ENCODE measurements at regions not wholly inside any gene's neighbourhood (a gene's known extent, or its start where the extent isn't known, plus 50 kb on each side); places are given as distances from the start of the nearest gene placed in this dataset.

DNA sequence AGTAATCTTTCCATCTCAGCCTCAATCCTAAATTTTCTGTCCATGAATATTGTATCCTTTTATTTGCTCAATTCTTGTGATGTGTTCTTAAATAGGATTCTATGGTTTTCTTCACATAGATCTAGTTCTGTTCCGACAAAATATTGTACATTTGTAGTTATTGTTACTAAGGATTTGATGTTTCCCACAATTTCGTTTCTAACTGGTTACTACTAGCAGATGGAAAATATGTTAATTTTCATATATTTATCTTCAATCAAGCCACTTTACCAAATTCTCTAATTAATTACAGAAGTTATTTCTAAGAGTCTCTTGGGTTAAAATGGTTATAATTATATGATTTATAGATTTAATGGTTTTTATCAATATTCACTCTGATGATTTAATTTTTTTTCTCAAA is 60.3 kb downstream of the SEC61B start:
- TF ChIP-seq, protein P1, sequence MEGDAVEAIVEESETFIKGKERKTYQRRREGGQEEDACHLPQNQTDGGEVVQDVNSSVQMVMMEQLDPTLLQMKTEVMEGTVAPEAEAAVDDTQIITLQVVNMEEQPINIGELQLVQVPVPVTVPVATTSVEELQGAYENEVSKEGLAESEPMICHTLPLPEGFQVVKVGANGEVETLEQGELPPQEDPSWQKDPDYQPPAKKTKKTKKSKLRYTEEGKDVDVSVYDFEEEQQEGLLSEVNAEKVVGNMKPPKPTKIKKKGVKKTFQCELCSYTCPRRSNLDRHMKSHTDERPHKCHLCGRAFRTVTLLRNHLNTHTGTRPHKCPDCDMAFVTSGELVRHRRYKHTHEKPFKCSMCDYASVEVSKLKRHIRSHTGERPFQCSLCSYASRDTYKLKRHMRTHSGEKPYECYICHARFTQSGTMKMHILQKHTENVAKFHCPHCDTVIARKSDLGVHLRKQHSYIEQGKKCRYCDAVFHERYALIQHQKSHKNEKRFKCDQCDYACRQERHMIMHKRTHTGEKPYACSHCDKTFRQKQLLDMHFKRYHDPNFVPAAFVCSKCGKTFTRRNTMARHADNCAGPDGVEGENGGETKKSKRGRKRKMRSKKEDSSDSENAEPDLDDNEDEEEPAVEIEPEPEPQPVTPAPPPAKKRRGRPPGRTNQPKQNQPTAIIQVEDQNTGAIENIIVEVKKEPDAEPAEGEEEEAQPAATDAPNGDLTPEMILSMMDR (IDR thresholded peaks at IDR 0.05; ENCODE audit: borderline replicate concordance, extremely low read depth, insufficient read depth) = no peak
- FAIRE-seq (no peak), DNase-seq (no peak)
- no peaks in the 10 kb centered on the region for H3K27me3 ChIP-seq (ENCODE audit: control insufficient read depth, insufficient read depth, low read length)
- no peak overlapping the region for H3K27ac ChIP-seq (ENCODE audit: low read depth in 2 of 2, low read length in 2 of 2)
- H3K4me3 ChIP-seq (ENCODE audit: low read length in 3 of 3) = no peak overlapping the region
- no peaks in the 10 kb centered on the region for H3K4me1 ChIP-seq (ENCODE audit: control insufficient read depth in 2 of 3, insufficient read depth in 2 of 3, low read depth in 1 of 3, low read length in 3 of 3)
- H3K36me3 ChIP-seq (ENCODE audit: control insufficient read depth in 2 of 3, insufficient read depth in 3 of 3, low read length in 3 of 3) = no peaks in the 10 kb centered on the region
- H3K9me3 ChIP-seq (ENCODE audit: control insufficient read depth in 2 of 3, insufficient read depth in 1 of 3, low read length in 3 of 3) = no peaks in the 10 kb centered on the region
- intact Hi-C loops (cut with DNase I) = no loop called here
- no peak overlapping the region for H3K9ac ChIP-seq (ENCODE audit: low read length in 3 of 3)

DNA sequence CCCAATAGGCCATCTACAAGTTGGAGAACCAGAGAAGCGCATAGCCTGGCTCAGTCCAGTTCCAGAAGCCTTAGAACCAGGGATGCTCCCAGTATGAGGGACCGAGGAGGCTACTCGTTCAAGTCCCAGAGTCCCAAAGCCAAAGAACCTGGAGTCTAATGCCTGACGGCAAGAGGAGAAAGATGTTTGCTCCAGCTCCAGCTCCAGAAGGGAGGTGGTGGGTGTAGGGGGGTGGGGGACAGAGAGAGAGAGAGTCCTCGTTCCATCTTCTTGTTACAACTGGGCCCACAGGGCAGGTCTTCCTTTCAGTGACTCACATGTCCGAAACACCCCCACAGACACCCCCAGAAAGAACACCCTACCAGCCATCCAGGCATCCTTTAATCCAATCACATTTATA is 63.9 kb downstream of the SEC61B start:
- no peaks in the 10 kb centered on the region for H3K36me3 ChIP-seq (ENCODE audit: control insufficient read depth in 2 of 3, insufficient read depth in 3 of 3, low read length in 3 of 3)
- H3K27ac ChIP-seq (ENCODE audit: low read depth in 2 of 2, low read length in 2 of 2) = no peak overlapping the region
- TF ChIP-seq, protein P1 (IDR thresholded peaks at IDR 0.05; ENCODE audit: borderline replicate concordance, extremely low read depth, insufficient read depth) = no peak
- H3K9ac ChIP-seq (ENCODE audit: low read length in 3 of 3) = no peak overlapping the region
- no peaks in the 10 kb centered on the region for H3K9me3 ChIP-seq (ENCODE audit: control insufficient read depth in 2 of 3, insufficient read depth in 1 of 3, low read length in 3 of 3)
- no peak overlapping the region for H3K4me3 ChIP-seq (ENCODE audit: low read length in 3 of 3)
- intact Hi-C loops (cut with DNase I) = no loop called here
- no peak for FAIRE-seq
- DNase-seq = no peak
- no peaks in the 10 kb centered on the region for H3K4me1 ChIP-seq (ENCODE audit: control insufficient read depth in 2 of 3, insufficient read depth in 2 of 3, low read depth in 1 of 3, low read length in 3 of 3)
- H3K27me3 ChIP-seq (ENCODE audit: control insufficient read depth, insufficient read depth, low read length) = no peaks in the 10 kb centered on the region

DNA sequence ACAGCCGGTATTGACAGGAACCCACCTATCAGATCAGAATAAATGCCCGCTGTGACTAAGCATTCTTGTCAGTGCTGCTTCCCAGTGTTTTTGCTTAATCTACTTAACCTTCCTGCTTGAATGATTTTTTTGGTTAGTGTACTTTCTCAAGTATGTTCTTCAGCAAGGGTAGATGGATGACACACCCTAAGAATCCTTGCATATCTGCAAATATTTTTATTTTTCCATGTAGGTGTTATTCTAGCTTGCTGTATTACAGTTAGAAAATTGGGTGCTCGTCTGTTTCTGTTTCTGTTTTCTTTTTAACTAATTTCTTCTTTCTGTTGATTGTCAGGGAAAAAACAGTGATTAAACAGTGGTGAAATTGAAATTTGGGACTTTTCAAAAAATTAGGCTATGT is 64.5 kb downstream of the SEC61B start:
- TF ChIP-seq, protein P1 (IDR thresholded peaks at IDR 0.05; ENCODE audit: borderline replicate concordance, extremely low read depth, insufficient read depth) = no peak
- Histone ChIP-seq H3K4me1 (ENCODE audit: control insufficient read depth in 2 of 3, insufficient read depth in 2 of 3, low read depth in 1 of 3, low read length in 3 of 3) (no peaks in the 10 kb centered on the region), H3K36me3 (ENCODE audit: control insufficient read depth in 2 of 3, insufficient read depth in 3 of 3, low read length in 3 of 3) (no peaks in the 10 kb centered on the region), H3K9ac (ENCODE audit: low read length in 3 of 3) (no peak overlapping the region), H3K9me3 (ENCODE audit: control insufficient read depth in 2 of 3, insufficient read depth in 1 of 3, low read length in 3 of 3) (no peaks in the 10 kb centered on the region), H3K27ac (ENCODE audit: low read depth in 2 of 2, low read length in 2 of 2) (no peak overlapping the region), H3K27me3 (ENCODE audit: control insufficient read depth, insufficient read depth, low read length) (no peaks in the 10 kb centered on the region), H3K4me3 (ENCODE audit: low read length in 3 of 3) (no peak overlapping the region)
- no peak for FAIRE-seq
- intact Hi-C loops (cut with DNase I) = no loop called here
- DNase-seq = no peak

DNA sequence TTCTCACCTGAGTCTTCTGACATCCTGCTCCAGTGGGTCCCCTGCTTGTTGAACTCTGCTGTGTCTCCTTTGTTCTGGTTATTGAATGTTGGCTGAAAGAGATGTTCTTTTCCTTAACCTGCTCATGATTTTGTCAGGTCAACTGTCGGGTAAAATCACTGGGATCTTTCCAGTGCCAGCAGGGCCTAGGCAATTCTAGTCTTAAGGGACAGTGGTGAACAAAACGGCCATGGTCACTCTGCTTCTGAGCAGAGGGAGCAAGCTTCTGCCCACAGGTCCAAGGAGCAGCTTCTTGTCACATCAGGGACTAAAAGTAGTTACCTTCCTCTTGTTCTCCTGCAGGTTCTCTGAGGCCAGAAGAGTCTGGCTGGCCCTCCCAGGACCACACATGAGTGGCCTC is 65.6 kb downstream of the SEC61B start:
- intact Hi-C loops (cut with DNase I) = no loop called here
- TF ChIP-seq, protein P1 (IDR thresholded peaks at IDR 0.05; ENCODE audit: borderline replicate concordance, extremely low read depth, insufficient read depth) = no peak
- no peak for DNase-seq
- Histone ChIP-seq H3K27me3 (ENCODE audit: control insufficient read depth, insufficient read depth, low read length) (no peaks in the 10 kb centered on the region), H3K9ac (ENCODE audit: low read length in 3 of 3) (no peak overlapping the region), H3K36me3 (ENCODE audit: control insufficient read depth in 2 of 3, insufficient read depth in 3 of 3, low read length in 3 of 3) (no peaks in the 10 kb centered on the region), H3K4me1 (ENCODE audit: control insufficient read depth in 2 of 3, insufficient read depth in 2 of 3, low read depth in 1 of 3, low read length in 3 of 3) (no peaks in the 10 kb centered on the region), H3K4me3 (ENCODE audit: low read length in 3 of 3) (no peak overlapping the region), H3K9me3 (ENCODE audit: control insufficient read depth in 2 of 3, insufficient read depth in 1 of 3, low read length in 3 of 3) (no peaks in the 10 kb centered on the region), H3K27ac (ENCODE audit: low read depth in 2 of 2, low read length in 2 of 2) (no peak overlapping the region)
- no peak for FAIRE-seq

Data from kidney (tissue), 13 donors.